Upper lobe of right lung (tissue), 1 donor: ENCODE measurements at regions not wholly inside any gene's neighbourhood (a gene's known extent, or its start where the extent isn't known, plus 50 kb on each side); places are given as distances from the start of the nearest gene placed in this dataset.

Source experiments
- ATAC-seq: fragments of 200-7000 bp; cut with Tn5 transposase; one replicate; pipeline ENCODE4 v1.9.1; 2020; ENCODE audit warnings: mild to moderate bottlenecking, moderate library complexity
- DNase-seq: peaks from one replicate; pipeline ENCODE4 v3.0.0-alpha.2; 2020
- H3K27ac ChIP-seq: fragments of 200-600 bp; one replicate; pipeline ENCODE4 v1.8.0; 2022
- H3K27me3 ChIP-seq: fragments of 200-600 bp; one replicate; pipeline ENCODE4 v1.8.0; 2022; ENCODE audit warnings: mild to moderate bottlenecking
- H3K36me3 ChIP-seq: fragments of 200-600 bp; one replicate; pipeline ENCODE4 v1.8.0; 2022
- H3K4me1 ChIP-seq: fragments of 200-600 bp; one replicate; pipeline ENCODE4 v1.8.0; 2022
- H3K4me3 ChIP-seq: fragments of 200-600 bp; one replicate; pipeline ENCODE4 v1.8.0; 2022; ENCODE audit warnings: mild to moderate bottlenecking
- H3K9me3 ChIP-seq: fragments of 200-600 bp; one replicate; pipeline ENCODE4 v1.8.0; 2022
- CTCF ChIP-seq: fragments of 200-600 bp; IDR thresholded peaks from one replicate; pipeline ENCODE4 v1.8.0; 2022; ENCODE audit warnings: antibody characterized with exemption
- intact Hi-C: fragments of 100-400 bp; cut with DNase I; formaldehyde crosslinking; loops from one replicate; pipeline ENCODE4 v1.11.0; 2022
- donor health status: DM: no; HTN: yes; CAD: no; lungs with severe emphysema.

GRCh38 chr14:57091030-57091608 lies 177.6 kb downstream of the EXOC5 start:
- intact Hi-C loops = no loop called here
- TF ChIP-seq CTCF = no peak
- no peaks in the 10 kb centered on the region for H3K9me3 ChIP-seq
- H3K4me3 ChIP-seq = no peak overlapping the region
- H3K27me3 ChIP-seq = no peaks in the 10 kb centered on the region
- DNase-seq = no peak
- H3K4me1 ChIP-seq = no peaks in the 10 kb centered on the region
- no peak overlapping the region for H3K27ac ChIP-seq
- H3K36me3 ChIP-seq = no peaks in the 10 kb centered on the region
- ATAC-seq = no peak

- ATAC-seq (no peak), DNase-seq (no peak)
- no peak for TF ChIP-seq CTCF
- Histone ChIP-seq H3K4me3 (no peak overlapping the region), H3K36me3 (no peaks in the 10 kb centered on the region), H3K27ac (no peak overlapping the region), H3K9me3 (no peaks in the 10 kb centered on the region), H3K4me1 (no peaks in the 10 kb centered on the region), H3K27me3 (no peaks in the 10 kb centered on the region)
- intact Hi-C loops = no loop called here
Measured at GRCh38 chr14:57089901-57090300, 178.8 kb downstream of the EXOC5 start.

- ATAC-seq = no peak
- intact Hi-C loops = no loop called here
Measured at GRCh38 chr14:57087841-57088240, 180.9 kb downstream of the EXOC5 start.

GRCh38 chr14:57086271-57087162 lies 182.2 kb downstream of the EXOC5 start:
- no peaks in the 10 kb centered on the region for H3K9me3 ChIP-seq
- no peaks in the 10 kb centered on the region for H3K27me3 ChIP-seq
- DNase-seq = no peak
- H3K36me3 ChIP-seq = no peaks in the 10 kb centered on the region
- intact Hi-C loops = no loop called here
- H3K27ac ChIP-seq = no peak overlapping the region
- no peak for TF ChIP-seq CTCF
- no peak overlapping the region for H3K4me3 ChIP-seq
- no peaks in the 10 kb centered on the region for H3K4me1 ChIP-seq
- ATAC-seq = no peak

More at GRCh38 chr14:57087841-57088240, 180.9 kb downstream of the EXOC5 start:
- H3K9me3 ChIP-seq = no peaks in the 10 kb centered on the region
- H3K4me1 ChIP-seq = no peaks in the 10 kb centered on the region
- TF ChIP-seq CTCF = no peak
- no peaks in the 10 kb centered on the region for H3K36me3 ChIP-seq
- no peaks in the 10 kb centered on the region for H3K27me3 ChIP-seq
- H3K4me3 ChIP-seq = no peak overlapping the region
- DNase-seq = no peak
- no peak overlapping the region for H3K27ac ChIP-seq

- TF ChIP-seq CTCF = no peak
- no peaks in the 10 kb centered on the region for H3K9me3 ChIP-seq
- DNase-seq (no peak), ATAC-seq (no peak)
- H3K4me3 ChIP-seq = no peak overlapping the region
- intact Hi-C loops = no loop called here
- no peaks in the 10 kb centered on the region for H3K4me1 ChIP-seq
- H3K27ac ChIP-seq = no peak overlapping the region
- H3K27me3 ChIP-seq = no peaks in the 10 kb centered on the region
- H3K36me3 ChIP-seq = no peaks in the 10 kb centered on the region
Measured at GRCh38 chr14:57085801-57086200, 182.9 kb downstream of the EXOC5 start.
